SK-N-SH treated with all-trans-retinoic acid at 6 μM for 48 hours (cell line): ENCODE measurements at regions not wholly inside any gene's neighbourhood (a gene's known extent, or its start where the extent isn't known, plus 50 kb on each side); places are given as distances from the start of the nearest gene placed in this dataset.
A peak's percentile ranks its signal among the peaks of the same experiment; 100 is the strongest.

ENCODE experiments used
- ATAC-seq: fragments of 200-7000 bp; cut with Tn5 transposase; 3 replicates; pipeline ENCODE4 v1.9.1; 2020; ENCODE audit warnings: mild to moderate bottlenecking, moderate library complexity
- BACH2 ChIP-seq: fragments of 250-450 bp; sonication (Bioruptor Pico); IDR thresholded peaks from 2 replicates; pipeline ENCODE4 v1.9.0; 2021; ENCODE audit warnings: mild to moderate bottlenecking, borderline replicate concordance
- CSDC2 ChIP-seq: fragments of 250-450 bp; sonication (Bioruptor Pico); IDR thresholded peaks from 2 replicates; pipeline ENCODE4 v1.5.0; 2020; ENCODE audit warnings: mild to moderate bottlenecking, moderate library complexity
- CSRNP3 ChIP-seq: fragments of 250-450 bp; sonication (Bioruptor Pico); IDR thresholded peaks from 2 replicates; pipeline ENCODE4 v1.5.1; 2021; ENCODE audit warnings: mild to moderate bottlenecking, moderate library complexity
- ESRRG ChIP-seq: fragments of 250-450 bp; sonication (Bioruptor Pico); IDR thresholded peaks from 2 replicates; pipeline ENCODE4 v1.6.1; 2021; ENCODE audit warnings: mild to moderate bottlenecking
- GLIS3 ChIP-seq: fragments of 250-450 bp; sonication (Bioruptor Pico); IDR thresholded peaks from 2 replicates; pipeline ENCODE4 v1.5.0; 2020; ENCODE audit warnings: mild to moderate bottlenecking, moderate library complexity
- ISL1 ChIP-seq: fragments of 250-450 bp; sonication (Bioruptor Pico); IDR thresholded peaks from 2 replicates; pipeline ENCODE4 v2.1.2; 2022; ENCODE audit warnings: mild to moderate bottlenecking, moderate library complexity
- OSR1 ChIP-seq: fragments of 250-450 bp; sonication (Bioruptor Pico); IDR thresholded peaks from 2 replicates; pipeline ENCODE4 v1.8.0; 2022; ENCODE audit warnings: moderate library complexity, mild to moderate bottlenecking, inconsistent platforms
- PATZ1 ChIP-seq: fragments of 250-450 bp; sonication (Bioruptor Pico); IDR thresholded peaks from 2 replicates; pipeline ENCODE4 v1.8.0; 2020; ENCODE audit warnings: mild to moderate bottlenecking, moderate library complexity, borderline replicate concordance
- POU6F1 ChIP-seq: fragments of 250-450 bp; sonication (Bioruptor Pico); IDR thresholded peaks from 2 replicates; pipeline ENCODE4 v1.8.0; 2021; ENCODE audit warnings: low read depth, mild to moderate bottlenecking, moderate library complexity, borderline replicate concordance
- PPARA ChIP-seq: fragments of 250-450 bp; sonication (Bioruptor Pico); IDR thresholded peaks from 2 replicates; pipeline ENCODE4 v1.5.0; 2020; ENCODE audit warnings: mild to moderate bottlenecking, borderline replicate concordance
- RARB ChIP-seq: fragments of 250-450 bp; sonication (Bioruptor Pico); IDR thresholded peaks from 2 replicates; pipeline ENCODE4 v1.8.0; 2021; ENCODE audit warnings: mild to moderate bottlenecking, moderate library complexity
- SNAI2 ChIP-seq: fragments of 250-450 bp; sonication (Bioruptor Pico); IDR thresholded peaks from 2 replicates; pipeline ENCODE4 v1.5.0; 2020; ENCODE audit warnings: mild to moderate bottlenecking, moderate library complexity
- TCF4 ChIP-seq: fragments of 250-450 bp; sonication (Bioruptor Pico); IDR thresholded peaks from 2 replicates; pipeline ENCODE4 v1.8.0; 2021; ENCODE audit warnings: mild to moderate bottlenecking, moderate library complexity, borderline replicate concordance
- TOX ChIP-seq: fragments of 250-450 bp; sonication (Bioruptor Pico); IDR thresholded peaks from 2 replicates; pipeline ENCODE4 v1.8.0; 2021; ENCODE audit warnings: mild to moderate bottlenecking, moderate library complexity, borderline replicate concordance
- TSHZ2 ChIP-seq: fragments of 250-450 bp; sonication (Bioruptor Pico); IDR thresholded peaks from 2 replicates; pipeline ENCODE4 v1.5.0; 2020; ENCODE audit warnings: mild to moderate bottlenecking, moderate library complexity
- ZC3H10 ChIP-seq: fragments of 250-450 bp; sonication (Bioruptor Pico); IDR thresholded peaks from 2 replicates; pipeline ENCODE4 v1.5.1; 2021; ENCODE audit warnings: mild to moderate bottlenecking, moderate library complexity
- ZFP3 ChIP-seq: fragments of 250-450 bp; sonication (Bioruptor Pico); IDR thresholded peaks from 2 replicates; pipeline ENCODE4 v1.5.0; 2020; ENCODE audit warnings: mild to moderate bottlenecking, moderate library complexity
- ZNF565 ChIP-seq: fragments of 450-650 bp; formaldehyde crosslinking; conservative IDR thresholded peaks from 2 replicates; pipeline ENCODE4 v1.5.0; 2020; ENCODE audit warnings: low read depth, mild to moderate bottlenecking, moderate library complexity
- ZNF70 ChIP-seq: fragments of 450-650 bp; formaldehyde crosslinking; IDR thresholded peaks from 2 replicates; pipeline ENCODE4 v1.5.0; 2020; ENCODE audit warnings: mild to moderate bottlenecking, moderate library complexity
- ZNF8 ChIP-seq: fragments of 450-650 bp; formaldehyde crosslinking; IDR thresholded peaks from 2 replicates; pipeline ENCODE4 v1.5.0; 2020; ENCODE audit warnings: mild to moderate bottlenecking, moderate library complexity

- no peak for TF ChIP-seq TSHZ2 (CRISPR knock-in tag)
Measured at GRCh38 chr4:107213880-107214279, 177.8 kb upstream of the DKK2 start (continued).

GRCh38 chr4:107213410-107213809 is 177.3 kb upstream of the DKK2 start:
- ATAC-seq: peak; percentile 89
- TF ChIP-seq ZNF70 (CRISPR knock-in tag) (no peak), CSDC2 (CRISPR knock-in tag) (no peak), OSR1 (CRISPR knock-in tag) (no peak), TCF4 (CRISPR knock-in tag) (peak; percentile 99), RARB (CRISPR knock-in tag) (0 out of 2 replicates have a peak, but pooled peaks have one; percentile 83), GLIS3 (peak; percentile 15; the same call in 1 of the 2 replicates), ESRRG (CRISPR knock-in tag) (peak; percentile 83), PATZ1 (CRISPR knock-in tag) (peak; percentile 83), TSHZ2 (CRISPR knock-in tag) (peak; percentile 86), PPARA (no peak), BACH2 (CRISPR knock-in tag) (no peak), CSRNP3 (CRISPR knock-in tag) (peak; percentile 90; the same call in 1 of the 2 replicates), ZFP3 (0 out of 2 replicates have a peak, but pooled peaks have one; percentile 17), SNAI2 (CRISPR knock-in tag) (no peak), TOX (CRISPR knock-in tag) (peak; percentile 78)
- TF ChIP-seq, all 23 proteins: peak for 9

GRCh38 chr4:107212565-107212964 is 176.5 kb upstream of the DKK2 start:
- peak; percentile 68 for ATAC-seq
- peak; percentile 53 for TF ChIP-seq ZNF70 (CRISPR knock-in tag)
- 0 out of 2 replicates have a peak, but pooled peaks have one; percentile 78 for TF ChIP-seq GLIS3
- TF ChIP-seq ESRRG (CRISPR knock-in tag): no peak
- TF ChIP-seq TCF4 (CRISPR knock-in tag): peak; percentile 95
- TF ChIP-seq RARB (CRISPR knock-in tag): peak; percentile 35; the same call in 1 of the 2 replicates
- TF ChIP-seq ZFP3: 0 out of 2 replicates have a peak, but pooled peaks have one; percentile 38
- TF ChIP-seq BACH2 (CRISPR knock-in tag): 0 out of 2 replicates have a peak, but pooled peaks have one; percentile 5
- no peak for TF ChIP-seq ZNF565
- no peak for TF ChIP-seq POU6F1 (CRISPR knock-in tag)
- TF ChIP-seq TOX (CRISPR knock-in tag): peak; percentile 94
- no peak; the same call in 1 of the 2 replicates for TF ChIP-seq PPARA
- 0 out of 2 replicates have a peak, but pooled peaks have one; percentile 66 for TF ChIP-seq ZC3H10
- peak; percentile 17; the same call in 1 of the 2 replicates for TF ChIP-seq CSRNP3 (CRISPR knock-in tag)
- TF ChIP-seq CSDC2 (CRISPR knock-in tag): no peak
- TF ChIP-seq ZNF8 (CRISPR knock-in tag): peak; percentile 32; the same call in 1 of the 2 replicates
- peak; percentile 21; the same call in 1 of the 2 replicates for TF ChIP-seq SNAI2 (CRISPR knock-in tag)
- TF ChIP-seq ISL1: peak; percentile 55
- TF ChIP-seq PATZ1 (CRISPR knock-in tag): peak; percentile 85
